ENCODE measurements at regions not wholly inside any gene's neighbourhood (a gene's known extent, or its start where the extent isn't known, plus 50 kb on each side); places are given as distances from the start of the nearest gene placed in this dataset.

- DNase-seq (ENCODE audit: low spot score) = no peak
- intact Hi-C loops (cut with micrococcal nuclease) = no loop called here
Observed at GRCh38 chr1:87213135-87213515, 115.6 kb upstream of the LMO4 start.

GRCh38 chr1:87215592-87215991 lies 113.1 kb upstream of the LMO4 start:
- H3K27me3 Mint-ChIP-seq (ENCODE audit: low read depth) = no peaks in the 10 kb centered on the region
- H3K4me3 Mint-ChIP-seq (ENCODE audit: low read depth) = no peak overlapping the region
- H3K9me3 Mint-ChIP-seq = peaks cover 14% of the 10 kb centered on the region
- intact Hi-C loops (cut with micrococcal nuclease) = no loop called here
- H3K36me3 Mint-ChIP-seq (ENCODE audit: low read depth) = no peaks in the 10 kb centered on the region
- no peaks in the 10 kb centered on the region for H3K4me1 Mint-ChIP-seq (ENCODE audit: low read depth)
- no peak overlapping the region for H3K27ac Mint-ChIP-seq
- no peak for DNase-seq (ENCODE audit: low spot score)

More at GRCh38 chr1:87213135-87213515, 115.6 kb upstream of the LMO4 start:
- no peaks in the 10 kb centered on the region for H3K27me3 Mint-ChIP-seq (ENCODE audit: low read depth)
- peaks cover 14% of the 10 kb centered on the region for H3K9me3 Mint-ChIP-seq
- H3K27ac Mint-ChIP-seq = no peak overlapping the region
- no peaks in the 10 kb centered on the region for H3K36me3 Mint-ChIP-seq (ENCODE audit: low read depth)
- no peaks in the 10 kb centered on the region for H3K4me1 Mint-ChIP-seq (ENCODE audit: low read depth)
- no peak overlapping the region for H3K4me3 Mint-ChIP-seq (ENCODE audit: low read depth)

- Mint-ChIP-seq H3K27ac (no peak overlapping the region), H3K4me1 (ENCODE audit: low read depth) (no peaks in the 10 kb centered on the region), H3K4me3 (ENCODE audit: low read depth) (no peak overlapping the region), H3K27me3 (ENCODE audit: low read depth) (no peaks in the 10 kb centered on the region), H3K9me3 (peaks cover 14% of the 10 kb centered on the region), H3K36me3 (ENCODE audit: low read depth) (no peaks in the 10 kb centered on the region)
- DNase-seq (ENCODE audit: low spot score) = no peak
- intact Hi-C loops (cut with micrococcal nuclease) = no loop called here
Observed at GRCh38 chr1:87218618-87219017, 110.1 kb upstream of the LMO4 start.

- intact Hi-C loops (cut with micrococcal nuclease) = no loop called here
- no peaks in the 10 kb centered on the region for H3K4me1 Mint-ChIP-seq (ENCODE audit: low read depth)
- no peak for DNase-seq (ENCODE audit: low spot score)
Observed at GRCh38 chr1:87219141-87219540, 109.5 kb upstream of the LMO4 start.

GRCh38 chr1:87219626-87220025 lies 109.1 kb upstream of the LMO4 start:
- Mint-ChIP-seq H3K4me3 (ENCODE audit: low read depth) (no peak overlapping the region), H3K27me3 (ENCODE audit: low read depth) (no peaks in the 10 kb centered on the region), H3K27ac (no peak overlapping the region), H3K4me1 (ENCODE audit: low read depth) (no peaks in the 10 kb centered on the region), H3K9me3 (peaks cover 14% of the 10 kb centered on the region), H3K36me3 (ENCODE audit: low read depth) (no peaks in the 10 kb centered on the region)
- DNase-seq (ENCODE audit: low spot score) = no peak
- intact Hi-C loops (cut with micrococcal nuclease) = no loop called here

More at GRCh38 chr1:87219141-87219540, 109.5 kb upstream of the LMO4 start:
- no peak overlapping the region for H3K4me3 Mint-ChIP-seq (ENCODE audit: low read depth)
- no peak overlapping the region for H3K27ac Mint-ChIP-seq
- no peaks in the 10 kb centered on the region for H3K27me3 Mint-ChIP-seq (ENCODE audit: low read depth)
- peaks cover 14% of the 10 kb centered on the region for H3K9me3 Mint-ChIP-seq
- no peaks in the 10 kb centered on the region for H3K36me3 Mint-ChIP-seq (ENCODE audit: low read depth)

GRCh38 chr1:87220993-87221392 lies 107.7 kb upstream of the LMO4 start:
- Mint-ChIP-seq H3K4me3 (ENCODE audit: low read depth) (no peak overlapping the region), H3K9me3 (peaks cover 3% of the 10 kb centered on the region), H3K27ac (no peak overlapping the region), H3K36me3 (ENCODE audit: low read depth) (no peaks in the 10 kb centered on the region), H3K27me3 (ENCODE audit: low read depth) (no peaks in the 10 kb centered on the region), H3K4me1 (ENCODE audit: low read depth) (no peaks in the 10 kb centered on the region)
- intact Hi-C loops (cut with micrococcal nuclease) = no loop called here
- DNase-seq (ENCODE audit: low spot score) = no peak

- Mint-ChIP-seq H3K36me3 (ENCODE audit: low read depth) (no peaks in the 10 kb centered on the region), H3K9me3 (no peaks in the 10 kb centered on the region), H3K4me1 (ENCODE audit: low read depth) (no peaks in the 10 kb centered on the region), H3K4me3 (ENCODE audit: low read depth) (no peak overlapping the region), H3K27ac (no peak overlapping the region), H3K27me3 (ENCODE audit: low read depth) (no peaks in the 10 kb centered on the region)
- DNase-seq (ENCODE audit: low spot score) = no peak
- intact Hi-C loops (cut with micrococcal nuclease) = no loop called here
Observed at GRCh38 chr1:87224201-87224600, 104.5 kb upstream of the LMO4 start.

- DNase-seq (ENCODE audit: low spot score) = no peak
- no peak overlapping the region for H3K27ac Mint-ChIP-seq
- no peaks in the 10 kb centered on the region for H3K27me3 Mint-ChIP-seq (ENCODE audit: low read depth)
- intact Hi-C loops (cut with micrococcal nuclease) = no loop called here
- no peaks in the 10 kb centered on the region for H3K36me3 Mint-ChIP-seq (ENCODE audit: low read depth)
- no peak overlapping the region for H3K4me3 Mint-ChIP-seq (ENCODE audit: low read depth)
- no peaks in the 10 kb centered on the region for H3K9me3 Mint-ChIP-seq
- H3K4me1 Mint-ChIP-seq (ENCODE audit: low read depth) = no peaks in the 10 kb centered on the region
Observed at GRCh38 chr1:87225171-87225570, 103.5 kb upstream of the LMO4 start.

GRCh38 chr1:87226341-87226760 lies 102.3 kb upstream of the LMO4 start:
- Mint-ChIP-seq H3K4me3 (ENCODE audit: low read depth) (no peak overlapping the region), H3K27me3 (ENCODE audit: low read depth) (no peaks in the 10 kb centered on the region), H3K4me1 (ENCODE audit: low read depth) (no peaks in the 10 kb centered on the region), H3K27ac (no peak overlapping the region), H3K36me3 (ENCODE audit: low read depth) (no peaks in the 10 kb centered on the region), H3K9me3 (no peaks in the 10 kb centered on the region)
- no peak for DNase-seq (ENCODE audit: low spot score)
- intact Hi-C loops (cut with micrococcal nuclease) = no loop called here

- Mint-ChIP-seq H3K27me3 (ENCODE audit: low read depth) (no peaks in the 10 kb centered on the region), H3K4me3 (ENCODE audit: low read depth) (no peak overlapping the region)
Observed at GRCh38 chr1:87227651-87228050, 101.0 kb upstream of the LMO4 start.

GRCh38 chr1:87230501-87230900 lies 98.2 kb upstream of the LMO4 start:
- H3K36me3 Mint-ChIP-seq (ENCODE audit: low read depth) = no peaks in the 10 kb centered on the region
- H3K4me1 Mint-ChIP-seq (ENCODE audit: low read depth) = no peaks in the 10 kb centered on the region
- no peak for DNase-seq (ENCODE audit: low spot score)
- H3K9me3 Mint-ChIP-seq = no peaks in the 10 kb centered on the region
- H3K27ac Mint-ChIP-seq = no peak overlapping the region
- no peak overlapping the region for H3K4me3 Mint-ChIP-seq (ENCODE audit: low read depth)
- peaks cover 5% of the 10 kb centered on the region for H3K27me3 Mint-ChIP-seq (ENCODE audit: low read depth)
- intact Hi-C loops (cut with micrococcal nuclease) = loop anchor here (1.0 kb wide), 1 partner anchor 16 kb away; no protein-coding TSS in a partner anchor

More at GRCh38 chr1:87227651-87228050, 101.0 kb upstream of the LMO4 start:
- Mint-ChIP-seq H3K4me1 (ENCODE audit: low read depth) (no peaks in the 10 kb centered on the region), H3K9me3 (no peaks in the 10 kb centered on the region), H3K36me3 (ENCODE audit: low read depth) (no peaks in the 10 kb centered on the region), H3K27ac (no peak overlapping the region)
- intact Hi-C loops (cut with micrococcal nuclease) = no loop called here
- no peak for DNase-seq (ENCODE audit: low spot score)

GRCh38 chr1:87231703-87232367 lies 96.8 kb upstream of the LMO4 start:
- intact Hi-C loops (cut with micrococcal nuclease) = no loop called here
- Mint-ChIP-seq H3K36me3 (ENCODE audit: low read depth) (no peaks in the 10 kb centered on the region), H3K4me3 (ENCODE audit: low read depth) (no peak overlapping the region), H3K27me3 (ENCODE audit: low read depth) (peaks cover 5% of the 10 kb centered on the region), H3K27ac (no peak overlapping the region), H3K4me1 (ENCODE audit: low read depth) (peaks cover 6% of the 10 kb centered on the region), H3K9me3 (no peaks in the 10 kb centered on the region)
- no peak for DNase-seq (ENCODE audit: low spot score)

GRCh38 chr1:87236585-87236984 lies 92.1 kb upstream of the LMO4 start:
- no peak for DNase-seq (ENCODE audit: low spot score)
- no peak overlapping the region for H3K4me3 Mint-ChIP-seq (ENCODE audit: low read depth)
- intact Hi-C loops (cut with micrococcal nuclease) = no loop called here
- H3K4me1 Mint-ChIP-seq (ENCODE audit: low read depth) = peaks cover 6% of the 10 kb centered on the region
- no peaks in the 10 kb centered on the region for H3K9me3 Mint-ChIP-seq
- no peak overlapping the region for H3K27ac Mint-ChIP-seq
- H3K27me3 Mint-ChIP-seq (ENCODE audit: low read depth) = peaks cover 5% of the 10 kb centered on the region
- no peaks in the 10 kb centered on the region for H3K36me3 Mint-ChIP-seq (ENCODE audit: low read depth)
